ENCODE measurements at regions not wholly inside any gene's neighbourhood (a gene's known extent, or its start where the extent isn't known, plus 50 kb on each side); places are given as distances from the start of the nearest gene placed in this dataset.

- TF ChIP-seq CTCF (IDR thresholded peaks at IDR 0.05; ENCODE audit: low read depth, low read length) (no peak), MAX (IDR thresholded peaks at IDR 0.05; ENCODE audit: low read depth, low read length) (no peak), POLR2A (IDR thresholded peaks at IDR 0.05; ENCODE audit: extremely low read depth, insufficient read length) (no peak), MYC (IDR thresholded peaks at IDR 0.05; ENCODE audit: low read depth, low read length) (no peak)
These were observed 1321.1 kb upstream of the GJE1 start for GRCh38 chr6:140811642-140812041.
